IMR-90 (cell line): ENCODE measurements at regions not wholly inside any gene's neighbourhood (a gene's known extent, or its start where the extent isn't known, plus 50 kb on each side); places are given as distances from the start of the nearest gene placed in this dataset.

Experiments used
- ATAC-seq: fragments of 200-7000 bp; cut with Tn5 transposase; 2 replicates; pipeline ENCODE4 v1.9.1; 2020; ENCODE audit warnings: low read depth, mild to moderate bottlenecking, moderate library complexity
- BruUV-seq: library from RNA; stranded (reverse); fragments of 400-500 nt; replicated peaks from 2 replicates; lab custom pipeline; 2021; lab: Mats Ljungman, UMichigan
- CTCF ChIA-PET: fragments of 300-600 bp; formaldehyde crosslinking; extraction: SDS; loops from one replicate; lab custom pipeline; 2021; ENCODE audit warnings: antibody characterized with exemption; lab: Yijun Ruan, JAX
- POLR2A ChIA-PET: fragments of 300-600 bp; sonication (Branson Sonifier 250); formaldehyde crosslinking; loops from one replicate; lab custom pipeline; 2022; ENCODE audit warnings: antibody characterized with exemption; ENCODE audit not compliant: unreplicated experiment; lab: Charles Lee
- DNase-seq: peaks from one replicate; pipeline ENCODE4 v3.0.0; 2013
- H2AFZ ChIP-seq: replicated peaks from 2 replicates; pipeline ENCODE3; 2013; ENCODE audit warnings: low read length, mild to moderate bottlenecking; ENCODE audit not compliant: poor library complexity
- H2AK5ac ChIP-seq: 2 replicates; pipeline ENCODE4 v1.6.1; 2013; ENCODE audit warnings: low read depth, low read length, inconsistent platforms
- H2AK9ac ChIP-seq: replicated peaks from 2 replicates; pipeline ENCODE3; 2013; ENCODE audit warnings: mild to moderate bottlenecking, low read depth, low read length, moderate library complexity; ENCODE audit not compliant: poor library complexity
- H2BK120ac ChIP-seq: 2 replicates; pipeline ENCODE4 v1.6.1; 2013; ENCODE audit warnings: low read depth, low read length, inconsistent platforms
- H2BK15ac ChIP-seq: 3 replicates; pipeline ENCODE4 v1.6.1; 2013; ENCODE audit warnings: low read depth, low read length, inconsistent platforms
- H2BK20ac ChIP-seq: 2 replicates; pipeline ENCODE4 v1.6.1; 2013; ENCODE audit warnings: low read depth, mild to moderate bottlenecking, inconsistent platforms, low read length, moderate library complexity
- H2BK5ac ChIP-seq: 2 replicates; pipeline ENCODE4 v1.6.1; 2013; ENCODE audit warnings: mild to moderate bottlenecking, low read depth, low read length, inconsistent platforms; ENCODE audit not compliant: poor library complexity, severe bottlenecking
- H3K14ac ChIP-seq: replicated peaks from 2 replicates; pipeline ENCODE4 v1.6.1; 2013; ENCODE audit warnings: low read depth, low read length, inconsistent platforms
- H3K18ac ChIP-seq: 2 replicates; pipeline ENCODE4 v1.6.1; 2013; ENCODE audit warnings: low read depth, low read length, control low read depth
- H3K23ac ChIP-seq: 2 replicates; pipeline ENCODE4 v1.6.1; 2013; ENCODE audit warnings: low read depth, low read length, inconsistent platforms
- H3K27ac ChIP-seq: 2 replicates; pipeline ENCODE4 v1.5.1; 2013; ENCODE audit warnings: mild to moderate bottlenecking, control low read depth, low read length; ENCODE audit not compliant: insufficient read depth
- H3K27me3 ChIP-seq: 2 replicates; pipeline ENCODE4 v1.6.1; 2013; ENCODE audit warnings: low read length; ENCODE audit not compliant: control insufficient read depth, insufficient read depth
- H3K36me3 ChIP-seq: 2 replicates; pipeline ENCODE4 v1.6.1; 2013; ENCODE audit warnings: low read length, mixed read lengths; ENCODE audit not compliant: control insufficient read depth, insufficient read depth
- H3K4ac ChIP-seq: 2 replicates; pipeline ENCODE4 v1.6.1; 2013; ENCODE audit warnings: low read depth, low read length, inconsistent platforms
- H3K4me1 ChIP-seq: 2 replicates; pipeline ENCODE4 v1.6.1; 2013; ENCODE audit warnings: low read length, mixed read lengths; ENCODE audit not compliant: control insufficient read depth, insufficient read depth
- H3K4me2 ChIP-seq: 2 replicates; pipeline ENCODE4 v1.6.1; 2013; ENCODE audit warnings: low read depth, mild to moderate bottlenecking, control low read depth, low read length, moderate library complexity
- H3K4me3 ChIP-seq: 2 replicates; pipeline ENCODE4 v1.5.1; 2013; ENCODE audit warnings: low read depth, mild to moderate bottlenecking, control low read depth, low read length, moderate library complexity; ENCODE audit not compliant: insufficient read depth
- H3K56ac ChIP-seq: 2 replicates; pipeline ENCODE4 v1.6.1; 2013; ENCODE audit warnings: low read length, inconsistent platforms; ENCODE audit not compliant: insufficient read depth; ENCODE audit errors: extremely low read depth
- H3K79me1 ChIP-seq, 2 experiments: 2 replicates each; pipeline ENCODE4 v1.6.1; 2013; ENCODE audit warnings: low read length in 2 of 2, inconsistent platforms in 1 of 2, low read depth in 1 of 2
- H3K9ac ChIP-seq: 2 replicates; pipeline ENCODE4 v1.6.1; 2013; ENCODE audit warnings: low read depth, low read length, control low read depth
- H3K9me1 ChIP-seq: 2 replicates; pipeline ENCODE4 v1.6.1; 2013; ENCODE audit warnings: low read length, inconsistent platforms; ENCODE audit not compliant: insufficient read depth
- H3K9me3 ChIP-seq: 2 replicates; pipeline ENCODE4 v1.6.1; 2013; ENCODE audit warnings: low read length; ENCODE audit not compliant: control insufficient read depth, insufficient read depth
- H4K20me1 ChIP-seq: 2 replicates; pipeline ENCODE4 v1.6.1; 2013; ENCODE audit warnings: low read length, inconsistent platforms; ENCODE audit not compliant: insufficient read depth
- H4K5ac ChIP-seq: 2 replicates; pipeline ENCODE4 v1.6.1; 2013; ENCODE audit warnings: mild to moderate bottlenecking, low read depth, low read length, control low read depth
- H4K8ac ChIP-seq, 2 experiments: 2 replicates each; pipeline ENCODE4 v1.6.1; 2013; ENCODE audit warnings: low read depth in 2 of 2, low read length in 2 of 2, control low read depth in 1 of 2, inconsistent platforms in 1 of 2
- H4K91ac ChIP-seq: 2 replicates; pipeline ENCODE4 v1.6.1; 2013; ENCODE audit warnings: low read depth, low read length, inconsistent platforms; ENCODE audit not compliant: insufficient read depth
- CHD1 ChIP-seq: IDR thresholded peaks from 2 replicates; pipeline ENCODE4 v1.6.1; 2012; ENCODE audit warnings: low read depth, low read length, improper control_type of control experiment
- MAZ ChIP-seq: IDR thresholded peaks from 2 replicates; pipeline ENCODE4 v1.6.1; 2012; ENCODE audit warnings: low read depth, mild to moderate bottlenecking, low read length, improper control_type of control experiment, moderate library complexity, borderline replicate concordance
- RAD21 ChIP-seq: IDR thresholded peaks from 2 replicates; pipeline ENCODE4 v1.6.1; 2012; ENCODE audit warnings: low read length, improper control_type of control experiment
- RFX5 ChIP-seq: IDR thresholded peaks from 2 replicates; pipeline ENCODE4 v1.8.0; 2012; ENCODE audit warnings: low read depth, mild to moderate bottlenecking, low read length, moderate library complexity
- WGBS, 2 experiments: methylation state at CpG; one replicate each; pipeline versions ENCODE4 v1.1.5 to v1.1.7; 2013; ENCODE audit warnings: missing lambda C conversion rate in 2 of 2; ENCODE audit not compliant: insufficient read length in 1 of 2; ENCODE audit errors: extremely low coverage in 2 of 2; 5-methylcytosine and 5-hydroxymethylcytosine counted together
- dilution Hi-C: fragments of 300-500 bp; cut with HindIII; formaldehyde crosslinking; loops from one replicate; pipeline ENCODE4 v1.14.3; 2018; ENCODE audit warnings: low sequenced_read_pairs; ENCODE audit not compliant: unreplicated experiment
- in situ Hi-C: fragments of 300-500 bp; cut with MboI; formaldehyde crosslinking; loops from 3 replicates; pipeline ENCODE4 v1.14.3; 2019; ENCODE audit warnings: low sequenced_read_pairs, inconsistent platforms, mixed read lengths
- intact Hi-C: fragments of 100-400 bp; cut with micrococcal nuclease; formaldehyde crosslinking; loops from 2 replicates; pipeline ENCODE4 v1.10.0; 2022

- Histone ChIP-seq H3K4me3 (no peak overlapping the region), H2BK120ac (no peak overlapping the region), H3K27ac (no peak overlapping the region), H3K18ac (no peak overlapping the region), H2BK15ac (no peak overlapping the region), H3K79me1 (no peaks in the 10 kb centered on the region), H3K9ac (no peak overlapping the region), H3K9me3 (no peaks in the 10 kb centered on the region), H2BK20ac (no peak overlapping the region), H3K23ac (no peak overlapping the region), H3K4me2 (no peak overlapping the region), H3K9me1 (no peaks in the 10 kb centered on the region), H3K14ac (no peak overlapping the region), H2BK5ac (no peak overlapping the region), H2AK9ac (no peak overlapping the region), H3K4me1 (no peaks in the 10 kb centered on the region; the same call in 1 of the 2 replicates), H2AFZ (no peak overlapping the region), H3K56ac (no peak overlapping the region), H3K27me3 (no peaks in the 10 kb centered on the region), H4K91ac (no peak overlapping the region), H2AK5ac (no peak overlapping the region), H4K8ac (no peak overlapping the region), H3K36me3 (no peaks in the 10 kb centered on the region), H3K4ac (no peak overlapping the region), H4K5ac (no peak overlapping the region), H4K20me1 (no peaks in the 10 kb centered on the region)
- ChIA-PET CTCF (interaction anchor here (1.4 kb wide), 1 partner anchor 10 kb away, joined by 3 read pairs; no protein-coding TSS in a partner anchor), POLR2A (no interaction called here)
- intact Hi-C loops, result no loop called here
- DNase-seq (no peak), ATAC-seq (no peak)
- dilution Hi-C loops, result no loop called here
- no CpG with 5 or more reads among the region's 2 CpGs for WGBS, 2 experiments
- in situ Hi-C loops, result no loop called here
- TF ChIP-seq MAZ (no peak), RAD21 (no peak), CHD1 (no peak), RFX5 (no peak)
- no TSS peak for BruUV-seq
Measured at GRCh38 chr2:40564184-40564583, 112.3 kb upstream of the SLC8A1 start.
